Sigmoid colon (tissue), 4 donors: ENCODE measurements at regions not wholly inside any gene's neighbourhood (a gene's known extent, or its start where the extent isn't known, plus 50 kb on each side); places are given as distances from the start of the nearest gene placed in this dataset.

Source experiments
- CTCF ChIP-seq, 4 experiments: fragments of 450-650 bp in 3 of 4; fragments of 200-600 bp in 1 of 4; IDR thresholded peaks; one replicate each; pipeline ENCODE4 v1.5.1; 2016 to 2019; ENCODE audit warnings: antibody characterized with exemption in 4 of 4, mild to moderate bottlenecking in 3 of 4, moderate library complexity in 2 of 4
- EP300 ChIP-seq, 4 donors: sonication (generic); formaldehyde crosslinking; IDR thresholded peaks; one replicate each; pipeline ENCODE4 v1.6.1; 2017; ENCODE audit warnings: antibody characterized with exemption in 4 of 4
- POLR2A ChIP-seq, 2 donors: fragments of 450-650 bp; IDR thresholded peaks; one replicate each; pipeline ENCODE4 v1.6.1; 2016; ENCODE audit warnings: antibody characterized with exemption in 2 of 2, mild to moderate bottlenecking in 2 of 2, moderate library complexity in 2 of 2
- POLR2AphosphoS5 ChIP-seq, 4 donors: sonication (generic); formaldehyde crosslinking; IDR thresholded peaks; one replicate each; pipeline ENCODE4 v1.6.1; 2017; ENCODE audit warnings: antibody characterized with exemption in 4 of 4

- TF ChIP-seq POLR2AphosphoS5 (IDR thresholded peaks at IDR 0.05) (no peak), CTCF (IDR thresholded peaks at IDR 0.05) (no peak), POLR2A (IDR thresholded peaks at IDR 0.05) (no peak), EP300 (IDR thresholded peaks at IDR 0.05) (no peak)
Observed at GRCh38 chr5:168176941-168177340, 114.5 kb upstream of the WWC1 start.
